ENCODE measurements at regions not wholly inside any gene's neighbourhood (a gene's known extent, or its start where the extent isn't known, plus 50 kb on each side); places are given as distances from the start of the nearest gene placed in this dataset.
A peak's percentile ranks its signal among the peaks of the same experiment; 100 is the strongest.

GRCh38 chr2:121071034-121071504 is 213.9 kb downstream of the TFCP2L1 start:
- Histone ChIP-seq H3K4me3 (replicated peaks in 1 of 3; ENCODE audit: insufficient read depth in 1 of 3, low read depth in 1 of 3, low read length in 3 of 3) (no peak overlapping the region), H3K79me2 (ENCODE audit: control insufficient read depth, insufficient read depth, low read length) (no peaks in the 10 kb centered on the region), H3K27ac (ENCODE audit: insufficient read depth, low read depth, low read length) (no peak overlapping the region), H3K36me3 (ENCODE audit: control insufficient read depth in 2 of 2, extremely low read depth in 1 of 2, insufficient read depth in 2 of 2, low read length in 2 of 2) (no peaks in the 10 kb centered on the region), H2AFZ (ENCODE audit: low read depth, low read length) (no peak overlapping the region), H3K27me3 (ENCODE audit: control insufficient read depth in 2 of 2, insufficient read depth in 2 of 2, low read length in 2 of 2) (peaks cover 1 to 4% of the 10 kb centered on the region in 2 experiments), H4K20me1 (replicated peaks; ENCODE audit: control insufficient read depth, extremely low read depth, insufficient read depth, low read length) (no peaks in the 10 kb centered on the region), H3K4me2 (ENCODE audit: insufficient read depth, low read length) (no peak overlapping the region), H3K9me3 (replicated peaks; ENCODE audit: control insufficient read depth, insufficient read depth, low read length) (no peaks in the 10 kb centered on the region), H3K9ac (replicated peaks; ENCODE audit: extremely low read depth, insufficient read depth, low read length) (no peak overlapping the region), H3K9me1 (replicated peaks; ENCODE audit: control insufficient read depth, extremely low read depth, insufficient read depth, low read length) (no peaks in the 10 kb centered on the region), H3K4me1 (ENCODE audit: control insufficient read depth, extremely low read depth, insufficient read depth, low read length) (peaks cover 4% of the 10 kb centered on the region)
- dilution Hi-C loops (cut with MboI; ENCODE audit: extremely low pct_ligation_motif_present, low sequenced_read_pairs): no loop called here
- TF ChIP-seq POLR2AphosphoS5 (IDR thresholded peaks at IDR 0.05; ENCODE audit: insufficient read depth, low read depth, low read length) (no peak), CTCF (IDR thresholded peaks at IDR 0.05; ENCODE audit: extremely low read depth in 1 of 2, insufficient read depth in 1 of 2, low read depth in 1 of 2, low read length in 2 of 2) (peak; percentile 89 to 95), GATA2 (IDR thresholded peaks at IDR 0.05; ENCODE audit: insufficient read depth, insufficient read length, low read depth, low read length) (no peak)
- DNase-seq (ENCODE audit: low read depth, low spot score): peak; percentile 34
- POLR2A ChIA-PET: interaction anchor here (0.7 kb wide), 1 partner anchor 360 kb away, joined by 3 read pairs; no protein-coding TSS in a partner anchor
- CTCF ChIA-PET: interaction anchor here (0.8 to 6.1 kb wide), 20 partner anchors 8 to 385 kb away, joined by 3 to 115 read pairs (median 4); partner anchors contain the start of gene GLI2
- BruUV-seq (replicated peaks): no TSS peak
- FAIRE-seq: peak; percentile 78
- intact Hi-C loops (cut with micrococcal nuclease): loop anchor here (1.0 to 5.0 kb wide), 4 partner anchors 114 to 376 kb away; partner anchors contain the start of gene GLI2

- intact Hi-C loops (cut with micrococcal nuclease): loop anchor here (1.0 to 5.0 kb wide), 3 partner anchors 17 to 205 kb away; no protein-coding TSS in a partner anchor
Measured at GRCh38 chr2:121072784-121073183, 212.2 kb downstream of the TFCP2L1 start.

More at GRCh38 chr2:121072784-121073183, 212.2 kb downstream of the TFCP2L1 start:
- H3K9me1 ChIP-seq (replicated peaks; ENCODE audit: control insufficient read depth, extremely low read depth, insufficient read depth, low read length): no peaks in the 10 kb centered on the region
- no peak for TF ChIP-seq MYC (IDR thresholded peaks at IDR 0.05; ENCODE audit: low read depth, low read length)
- TF ChIP-seq GATA2 (IDR thresholded peaks at IDR 0.05; ENCODE audit: insufficient read depth, insufficient read length, low read depth, low read length): no peak
- no peaks in the 10 kb centered on the region for H3K36me3 ChIP-seq (ENCODE audit: control insufficient read depth in 2 of 2, extremely low read depth in 1 of 2, insufficient read depth in 2 of 2, low read length in 2 of 2)
- FAIRE-seq: no peak
- no peak overlapping the region for H3K4me3 ChIP-seq (replicated peaks in 1 of 3; ENCODE audit: insufficient read depth in 1 of 3, low read depth in 1 of 3, low read length in 3 of 3)
- no peak overlapping the region for H3K4me2 ChIP-seq (ENCODE audit: insufficient read depth, low read length)
- DNase-seq (ENCODE audit: low read depth, low spot score): no peak
- H3K9me3 ChIP-seq (replicated peaks; ENCODE audit: control insufficient read depth, insufficient read depth, low read length): no peaks in the 10 kb centered on the region
- POLR2A ChIA-PET: no interaction called here
- H3K4me1 ChIP-seq (ENCODE audit: control insufficient read depth, extremely low read depth, insufficient read depth, low read length): peaks cover 4% of the 10 kb centered on the region
- H3K27ac ChIP-seq (ENCODE audit: insufficient read depth, low read depth, low read length): no peak overlapping the region
- H3K79me2 ChIP-seq (ENCODE audit: control insufficient read depth, insufficient read depth, low read length): no peaks in the 10 kb centered on the region
- H3K27me3 ChIP-seq (ENCODE audit: control insufficient read depth in 2 of 2, insufficient read depth in 2 of 2, low read length in 2 of 2): peaks cover 7 to 9% of the 10 kb centered on the region in 2 experiments
- H3K9ac ChIP-seq (replicated peaks; ENCODE audit: extremely low read depth, insufficient read depth, low read length): no peak overlapping the region
- H2AFZ ChIP-seq (ENCODE audit: low read depth, low read length): no peak overlapping the region
- H4K20me1 ChIP-seq (replicated peaks; ENCODE audit: control insufficient read depth, extremely low read depth, insufficient read depth, low read length): no peaks in the 10 kb centered on the region
- BruUV-seq (replicated peaks): no TSS peak
- dilution Hi-C loops (cut with MboI; ENCODE audit: extremely low pct_ligation_motif_present, low sequenced_read_pairs): no loop called here
- CTCF ChIA-PET: interaction anchor here (1.2 to 6.1 kb wide), 3 partner anchors 7 to 377 kb away, joined by 4 to 115 read pairs (median 14); no protein-coding TSS in a partner anchor
